ENCODE measurements at regions not wholly inside any gene's neighbourhood (a gene's known extent, or its start where the extent isn't known, plus 50 kb on each side); places are given as distances from the start of the nearest gene placed in this dataset.

GRCh38 chr6:154894902-154895301 lies 100.2 kb upstream of the TIAM2 start:
- TF ChIP-seq CTCF (IDR thresholded peaks at IDR 0.05; ENCODE audit: insufficient read depth, low read length, poor library complexity, severe bottlenecking) (no peak), EZH2phosphoT487 (conservative IDR thresholded peaks at IDR 0.05; ENCODE audit: low read length) (no peak)
